AG09319 (cell line): ENCODE measurements at regions not wholly inside any gene's neighbourhood (a gene's known extent, or its start where the extent isn't known, plus 50 kb on each side); places are given as distances from the start of the nearest gene placed in this dataset.
"Not testable (repeated sequence)": the region's sequence is repeated elsewhere in the genome, so short reads cannot be mapped to it uniquely, and the experiment has no call there.

ENCODE experiments used
- DNase-seq: peaks from one replicate; pipeline ENCODE4 v3.0.0-alpha.2; 2010; ENCODE audit warnings: low read depth; ENCODE audit errors: extremely low read depth
- TF ChIP-seq, protein P1 (sequence below): IDR thresholded peaks from 2 replicates; pipeline ENCODE4 v1.5.1; 2011; ENCODE audit warnings: low read depth, mild to moderate bottlenecking, inconsistent platforms, low read length, moderate library complexity

DNA sequence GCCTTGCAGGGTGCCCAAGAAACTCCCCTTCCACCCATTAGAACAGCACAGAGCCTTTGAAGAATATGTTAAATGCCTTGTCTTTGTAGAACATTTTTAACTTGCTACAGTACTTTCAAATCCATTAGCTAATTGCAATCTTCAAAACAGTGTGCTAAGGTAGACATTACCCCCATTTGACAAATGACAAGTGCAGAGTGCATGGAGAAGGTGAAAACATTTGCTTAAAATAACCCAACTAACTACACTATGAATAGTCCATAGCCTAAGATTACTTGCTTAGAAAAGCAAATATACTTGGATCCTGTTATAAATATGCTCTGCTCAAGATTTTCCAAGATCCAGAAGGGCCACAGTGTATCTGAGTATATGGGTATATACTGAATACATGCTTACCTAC lies 87.0 kb upstream of the G2E3 start:
- TF ChIP-seq, protein P1, sequence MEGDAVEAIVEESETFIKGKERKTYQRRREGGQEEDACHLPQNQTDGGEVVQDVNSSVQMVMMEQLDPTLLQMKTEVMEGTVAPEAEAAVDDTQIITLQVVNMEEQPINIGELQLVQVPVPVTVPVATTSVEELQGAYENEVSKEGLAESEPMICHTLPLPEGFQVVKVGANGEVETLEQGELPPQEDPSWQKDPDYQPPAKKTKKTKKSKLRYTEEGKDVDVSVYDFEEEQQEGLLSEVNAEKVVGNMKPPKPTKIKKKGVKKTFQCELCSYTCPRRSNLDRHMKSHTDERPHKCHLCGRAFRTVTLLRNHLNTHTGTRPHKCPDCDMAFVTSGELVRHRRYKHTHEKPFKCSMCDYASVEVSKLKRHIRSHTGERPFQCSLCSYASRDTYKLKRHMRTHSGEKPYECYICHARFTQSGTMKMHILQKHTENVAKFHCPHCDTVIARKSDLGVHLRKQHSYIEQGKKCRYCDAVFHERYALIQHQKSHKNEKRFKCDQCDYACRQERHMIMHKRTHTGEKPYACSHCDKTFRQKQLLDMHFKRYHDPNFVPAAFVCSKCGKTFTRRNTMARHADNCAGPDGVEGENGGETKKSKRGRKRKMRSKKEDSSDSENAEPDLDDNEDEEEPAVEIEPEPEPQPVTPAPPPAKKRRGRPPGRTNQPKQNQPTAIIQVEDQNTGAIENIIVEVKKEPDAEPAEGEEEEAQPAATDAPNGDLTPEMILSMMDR = no peak
- DNase-seq = no peak

DNA sequence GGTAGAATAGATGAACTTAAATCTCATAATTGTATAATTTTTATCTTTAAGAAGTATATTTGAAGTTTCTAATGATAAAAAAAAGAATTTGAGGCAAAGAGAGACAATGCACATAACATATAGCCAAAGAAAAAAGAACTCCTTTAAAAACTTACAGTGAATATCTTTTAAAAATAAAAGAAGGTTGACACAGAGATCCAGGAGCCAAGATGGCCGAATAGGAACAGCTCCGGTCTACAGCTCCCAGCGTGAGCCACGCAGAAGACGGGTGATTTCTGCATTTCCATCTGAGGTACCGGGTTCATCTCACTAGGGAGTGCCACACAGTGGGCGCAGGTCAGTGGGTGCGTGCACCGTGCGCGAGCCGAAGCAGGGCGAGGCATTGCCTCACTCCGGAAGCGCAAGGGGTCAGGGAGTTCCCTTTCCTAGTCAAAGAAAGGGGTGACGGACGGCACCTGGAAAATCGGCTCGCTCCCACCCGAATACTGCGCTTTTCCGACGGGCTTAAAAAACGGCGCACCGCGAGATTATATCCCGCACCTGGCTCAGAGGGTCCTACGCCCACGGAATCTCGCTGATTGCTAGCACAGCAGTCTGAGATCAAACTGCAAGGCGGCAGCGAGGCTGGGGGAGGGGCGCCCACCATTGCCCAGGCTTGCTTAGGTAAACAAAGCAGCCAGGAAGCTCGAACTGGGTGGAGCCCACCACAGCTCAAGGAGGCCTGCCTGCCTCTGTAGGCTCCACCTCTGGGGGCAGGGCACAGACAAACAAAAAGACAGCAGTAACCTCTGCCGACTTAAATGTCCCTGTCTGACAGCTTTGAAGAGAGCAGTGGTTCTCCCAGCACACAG lies 84.9 kb upstream of the G2E3 start:
- not testable (repeated sequence) for DNase-seq

DNA sequence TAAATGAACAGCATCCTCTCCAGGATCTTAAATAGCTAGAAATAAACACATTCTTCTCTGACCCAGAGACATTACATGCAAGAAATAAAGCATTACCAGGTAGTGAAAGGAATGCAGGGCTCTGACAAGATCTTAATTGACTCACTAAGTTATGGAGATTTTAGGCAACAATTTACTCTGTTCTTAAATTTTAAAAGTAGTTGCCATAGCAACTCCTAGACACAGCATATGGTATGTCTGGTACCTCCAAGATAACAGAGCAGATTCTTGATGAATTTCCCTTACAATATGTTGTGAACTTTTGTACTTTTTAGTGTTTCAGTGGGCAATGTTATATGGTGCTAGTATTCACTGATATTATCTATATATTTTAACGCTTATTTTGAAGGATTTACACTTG lies 76.7 kb upstream of the G2E3 start:
- TF ChIP-seq, protein P1 = no peak
- DNase-seq = no peak

DNA sequence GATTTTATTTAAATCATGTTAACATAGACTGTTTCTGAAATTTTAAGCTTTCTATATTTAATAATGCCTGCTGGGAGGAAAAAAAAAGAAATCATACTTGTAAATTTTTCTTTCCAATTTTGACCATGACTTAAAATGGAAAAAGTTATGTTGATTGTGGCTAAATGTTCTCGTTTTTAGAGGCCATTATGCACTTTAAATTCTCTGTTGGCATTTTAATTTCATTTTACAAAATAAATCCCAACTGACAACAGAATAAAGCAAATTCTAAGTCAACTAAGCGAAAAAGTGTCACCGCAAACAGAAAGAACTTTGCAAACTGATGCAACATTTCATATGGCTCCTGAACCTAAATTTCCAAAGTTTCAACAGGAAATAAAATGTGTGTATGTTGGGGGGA lies 74.8 kb upstream of the G2E3 start:
- no peak for DNase-seq
- TF ChIP-seq, protein P1 = no peak

DNA sequence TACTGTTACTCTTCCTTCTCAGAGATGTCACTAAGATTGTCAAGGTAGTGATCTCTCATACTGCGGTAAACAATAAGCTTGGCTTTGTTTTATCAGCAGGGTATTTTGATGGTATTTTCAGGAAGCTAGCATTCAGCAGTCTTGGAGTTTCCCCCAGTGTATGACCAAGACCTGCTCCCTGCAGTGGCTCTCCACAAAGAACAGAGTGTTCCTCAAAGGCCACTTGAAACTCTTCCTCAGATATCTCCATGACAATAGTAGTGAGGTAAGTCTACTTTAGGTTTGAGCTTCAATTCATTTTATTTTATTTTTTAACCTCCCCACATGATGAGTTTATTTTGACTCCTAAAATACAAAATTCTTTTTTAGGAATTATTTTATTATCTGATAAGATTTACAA lies 74.0 kb upstream of the G2E3 start:
- no peak for DNase-seq

DNA sequence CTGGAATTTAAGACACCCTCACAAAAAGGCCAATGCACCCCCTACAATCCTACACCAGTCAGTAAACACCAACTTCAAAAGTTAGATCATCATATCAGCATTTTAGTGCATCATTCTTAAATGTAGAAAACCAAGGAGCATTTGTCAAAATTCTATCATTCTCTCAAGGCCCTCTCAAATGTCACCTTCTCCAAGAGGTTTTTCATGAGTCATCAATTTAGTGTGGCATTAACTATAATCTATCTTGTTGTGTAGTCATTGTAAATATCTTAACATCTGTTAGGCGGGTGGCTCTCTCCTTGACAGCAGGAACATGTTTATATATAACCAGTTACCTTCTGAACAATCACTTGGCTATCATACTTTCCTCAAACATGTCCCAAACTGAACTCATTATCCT lies 62.1 kb upstream of the G2E3 start:
- DNase-seq = no peak
- TF ChIP-seq, protein P1 = no peak

More for the DNA sequence above, 74.0 kb upstream of the G2E3 start:
- TF ChIP-seq, protein P1 = no peak

DNA sequence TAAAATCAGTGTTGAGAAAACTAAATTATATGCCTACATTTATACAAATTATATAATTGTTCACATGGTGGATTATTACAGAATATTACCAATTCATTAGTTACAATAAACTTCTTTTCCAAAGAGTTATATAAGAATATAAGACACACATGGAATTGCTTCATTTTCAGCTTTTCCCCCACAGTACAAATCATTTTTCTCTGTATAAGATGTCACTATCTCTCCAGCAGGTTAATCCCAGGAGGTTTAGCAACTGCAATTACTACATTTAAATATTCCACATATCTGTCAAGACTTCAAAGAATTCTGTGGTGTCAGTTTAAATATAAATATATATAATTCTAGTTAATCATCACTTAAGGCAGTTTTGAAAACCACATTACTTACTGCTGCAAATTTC lies 59.6 kb upstream of the G2E3 start:
- DNase-seq = no peak
- TF ChIP-seq, protein P1 = no peak

DNA sequence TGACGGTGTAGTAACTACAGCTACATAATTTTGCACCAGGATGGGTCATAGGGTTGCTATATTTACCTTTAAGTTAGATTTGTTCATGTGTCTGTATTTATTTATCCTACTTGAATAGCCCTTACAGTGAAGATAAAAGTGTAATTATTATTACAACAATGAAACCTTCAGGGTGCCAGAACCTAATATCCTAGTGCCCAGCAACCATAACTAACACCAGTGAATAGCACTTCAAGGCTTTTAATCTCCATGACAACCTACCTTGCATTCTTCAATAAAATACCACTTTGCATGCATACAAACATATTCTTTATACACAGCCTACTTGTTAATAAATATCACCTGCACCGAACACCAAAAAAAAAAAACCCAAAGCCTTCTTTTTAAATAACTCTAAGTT lies 58.7 kb upstream of the G2E3 start:
- no peak for DNase-seq
- TF ChIP-seq, protein P1 = no peak
